GM23338 (cell line): ENCODE measurements at regions not wholly inside any gene's neighbourhood (a gene's known extent, or its start where the extent isn't known, plus 50 kb on each side); places are given as distances from the start of the nearest gene placed in this dataset.
"Not testable (repeated sequence)": the region's sequence is repeated elsewhere in the genome, so short reads cannot be mapped to it uniquely, and the experiment has no call there.

Experiments
- ATAC-seq: fragments of 200-7000 bp; cut with Tn5 transposase; 3 replicates; pipeline ENCODE4 v1.9.1; 2020
- DNase-seq: peaks from one replicate; pipeline ENCODE4 v3.0.0-alpha.2; 2015; ENCODE audit warnings: low spot score
- H2AFZ ChIP-seq: fragments of 200-600 bp; sonication (generic); 2 replicates; pipeline ENCODE4 v1.8.0; 2016; ENCODE audit warnings: antibody characterized with exemption, mild to moderate bottlenecking, moderate library complexity
- H3F3A ChIP-seq: fragments of 200-600 bp; sonication (generic); replicated peaks from 2 replicates; pipeline ENCODE4 v1.8.0; 2017; ENCODE audit warnings: antibody characterized with exemption, mixed run types, low read depth
- H3K27ac ChIP-seq: fragments of 200-600 bp; sonication (generic); 2 replicates; pipeline ENCODE4 v1.6.1; 2016; ENCODE audit warnings: low read depth
- H3K27me3 ChIP-seq: fragments of 200-600 bp; sonication (generic); 2 replicates; pipeline ENCODE4 v1.8.0; 2016; ENCODE audit warnings: mild to moderate bottlenecking, mixed run types, moderate library complexity; ENCODE audit not compliant: insufficient read depth
- H3K36me3 ChIP-seq: fragments of 200-600 bp; sonication (generic); 2 replicates; pipeline ENCODE4 v1.8.0; 2016; ENCODE audit warnings: mild to moderate bottlenecking; ENCODE audit not compliant: insufficient read depth
- H3K4me1 ChIP-seq: fragments of 200-600 bp; sonication (generic); 2 replicates; pipeline ENCODE4 v1.8.0; 2016; ENCODE audit warnings: mild to moderate bottlenecking, moderate library complexity; ENCODE audit not compliant: insufficient read depth
- H3K4me2 ChIP-seq: fragments of 200-600 bp; sonication (generic); 2 replicates; pipeline ENCODE4 v1.7.1; 2017; ENCODE audit warnings: mixed run types
- H3K4me3 ChIP-seq: fragments of 200-600 bp; sonication (generic); 2 replicates; pipeline ENCODE4 v1.6.1; 2016; ENCODE audit warnings: mixed run types
- H3K79me2 ChIP-seq: fragments of 200-600 bp; sonication (generic); replicated peaks from 2 replicates; pipeline ENCODE4 v1.8.0; 2017; ENCODE audit warnings: mild to moderate bottlenecking; ENCODE audit not compliant: insufficient read depth
- H3K9me2 ChIP-seq: fragments of 200-600 bp; sonication (generic); 2 replicates; pipeline ENCODE4 v1.8.0; 2017; ENCODE audit not compliant: insufficient read depth
- H4K20me1 ChIP-seq: fragments of 200-600 bp; sonication (generic); replicated peaks from 2 replicates; pipeline ENCODE4 v1.8.0; 2017; ENCODE audit warnings: mild to moderate bottlenecking; ENCODE audit not compliant: insufficient read depth
- H3K27ac Mint-ChIP-seq: 2 replicates; pipeline ENCODE4 v1.8.0; 2020; ENCODE audit warnings: inconsistent platforms, mild to moderate bottlenecking, moderate library complexity, mixed read lengths
- H3K27me3 Mint-ChIP-seq: 3 replicates; pipeline ENCODE4 v1.8.0; 2022; ENCODE audit warnings: low read depth, mild to moderate bottlenecking, moderate library complexity, mixed read lengths, inconsistent platforms; ENCODE audit not compliant: insufficient read depth, poor library complexity
- H3K36me3 Mint-ChIP-seq: 3 replicates; pipeline ENCODE4 v1.8.0; 2021; ENCODE audit warnings: low read depth, mild to moderate bottlenecking, inconsistent platforms, moderate library complexity, mixed read lengths
- H3K4me1 Mint-ChIP-seq: 3 replicates; pipeline ENCODE4 v1.8.0; 2020; ENCODE audit warnings: mild to moderate bottlenecking, inconsistent platforms, mixed read lengths
- H3K4me3 Mint-ChIP-seq: 3 replicates; pipeline ENCODE4 v1.8.0; 2021; ENCODE audit warnings: moderate library complexity, mild to moderate bottlenecking, inconsistent platforms, mixed read lengths
- H3K9me3 Mint-ChIP-seq: 3 replicates; pipeline ENCODE4 v1.8.0; 2020; ENCODE audit warnings: moderate library complexity, mild to moderate bottlenecking, inconsistent platforms, mixed read lengths
- CREB1 ChIP-seq: fragments of 250-450 bp; sonication (Bioruptor Pico); IDR thresholded peaks from 2 replicates; pipeline ENCODE4 v1.5.0; 2020; ENCODE audit warnings: low read depth, mild to moderate bottlenecking, moderate library complexity
- EZH2phosphoT487 ChIP-seq: fragments of 200-600 bp; sonication (generic); IDR thresholded peaks from one replicate; pipeline ENCODE4 v1.8.1; 2018; ENCODE audit warnings: antibody characterized with exemption; ENCODE audit not compliant: unreplicated experiment
- STAT1 ChIP-seq: IDR thresholded peaks from one replicate; pipeline ENCODE4 v1.6.1; 2016; ENCODE audit warnings: antibody characterized with exemption; ENCODE audit not compliant: unreplicated experiment
- ZNF114 ChIP-seq: fragments of 250-450 bp; sonication (Bioruptor Pico); IDR thresholded peaks from 2 replicates; pipeline ENCODE4 v1.5.0; 2020; ENCODE audit warnings: mild to moderate bottlenecking, moderate library complexity
- ZNF331 ChIP-seq: fragments of 250-450 bp; sonication (Bioruptor Pico); IDR thresholded peaks from 2 replicates; pipeline ENCODE4 v1.5.0; 2020; ENCODE audit warnings: low read depth, mild to moderate bottlenecking, moderate library complexity
- TF ChIP-seq, protein P1 (sequence below): fragments of 250-450 bp; sonication (Bioruptor Pico); IDR thresholded peaks from 2 replicates; pipeline ENCODE4 v1.5.0; 2020; ENCODE audit warnings: mild to moderate bottlenecking, moderate library complexity
- TF ChIP-seq, protein P2 (sequence below): IDR thresholded peaks from one replicate; pipeline ENCODE4 v1.6.1; 2018; ENCODE audit warnings: antibody characterized with exemption; ENCODE audit not compliant: unreplicated experiment

DNA sequence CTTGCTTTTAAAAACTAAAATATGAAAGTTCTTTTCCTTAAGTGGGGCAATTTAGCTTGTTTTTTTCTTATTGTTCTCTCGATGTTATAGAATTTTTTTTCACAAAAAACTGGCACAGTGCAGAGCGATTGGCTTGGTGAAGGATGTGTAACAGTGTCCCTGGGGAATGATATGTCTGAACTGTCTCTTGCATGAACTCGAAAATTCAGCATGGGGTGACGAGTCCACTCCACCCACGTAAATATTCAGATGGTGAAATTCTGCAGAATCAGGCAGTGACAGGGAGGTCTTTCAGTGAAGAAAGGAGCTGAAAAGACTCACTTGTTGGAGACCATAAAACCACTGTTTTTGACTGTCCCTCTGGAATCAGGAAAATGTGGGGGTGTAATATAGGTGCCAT is 505.3 kb downstream of the MMUT start:
- no peak overlapping the region for H3K4me3 Mint-ChIP-seq
- Histone ChIP-seq H3F3A (no peaks in the 10 kb centered on the region), H3K9me2 (no peaks in the 10 kb centered on the region), H3K27me3 (no peaks in the 10 kb centered on the region), H3K4me3 (no peak overlapping the region), H4K20me1 (no peaks in the 10 kb centered on the region), H2AFZ (no peak overlapping the region), H3K4me2 (no peak overlapping the region), H3K4me1 (peaks cover 18% of the 10 kb centered on the region), H3K79me2 (no peaks in the 10 kb centered on the region), H3K27ac (no peak overlapping the region), H3K36me3 (no peaks in the 10 kb centered on the region)
- no peaks in the 10 kb centered on the region for H3K9me3 Mint-ChIP-seq
- ATAC-seq, result no peak
- H3K27ac Mint-ChIP-seq, result no peak overlapping the region
- no peaks in the 10 kb centered on the region for H3K36me3 Mint-ChIP-seq
- no peaks in the 10 kb centered on the region for H3K27me3 Mint-ChIP-seq
- peaks cover 9% of the 10 kb centered on the region; the same call in 2 of the 3 replicates for H3K4me1 Mint-ChIP-seq
- DNase-seq, result no peak
- TF ChIP-seq CREB1 (CRISPR knock-in tag), result no peak
- TF ChIP-seq ZNF114 (CRISPR knock-in tag), result no peak

DNA sequence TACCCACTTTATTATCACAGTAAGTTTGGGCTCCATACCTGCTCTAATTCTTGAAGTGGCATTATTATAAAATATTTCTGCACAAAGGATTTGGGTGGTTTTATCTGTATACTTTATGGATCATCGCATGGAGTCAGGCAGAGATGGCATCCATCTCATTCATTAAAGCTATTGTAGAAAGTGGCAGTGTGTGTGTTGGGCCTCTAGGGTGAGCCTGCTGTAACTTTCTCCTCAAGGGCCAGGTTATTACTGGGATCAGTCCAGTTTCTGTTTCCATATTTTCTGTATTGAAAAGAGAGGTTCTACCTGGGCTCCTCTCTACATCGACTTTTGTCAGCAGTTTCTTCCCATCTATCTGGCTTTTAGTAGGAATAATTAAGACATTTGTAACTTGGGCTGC is 511.1 kb downstream of the MMUT start:
- H2AFZ ChIP-seq, result no peak overlapping the region
- ATAC-seq (no peak; the same call in 2 of the 3 replicates), DNase-seq (no peak)
- TF ChIP-seq ZNF114 (CRISPR knock-in tag), result no peak
- TF ChIP-seq EZH2phosphoT487, result no peak
- no peak for TF ChIP-seq ZNF331 (CRISPR knock-in tag)
- TF ChIP-seq, protein P1, sequence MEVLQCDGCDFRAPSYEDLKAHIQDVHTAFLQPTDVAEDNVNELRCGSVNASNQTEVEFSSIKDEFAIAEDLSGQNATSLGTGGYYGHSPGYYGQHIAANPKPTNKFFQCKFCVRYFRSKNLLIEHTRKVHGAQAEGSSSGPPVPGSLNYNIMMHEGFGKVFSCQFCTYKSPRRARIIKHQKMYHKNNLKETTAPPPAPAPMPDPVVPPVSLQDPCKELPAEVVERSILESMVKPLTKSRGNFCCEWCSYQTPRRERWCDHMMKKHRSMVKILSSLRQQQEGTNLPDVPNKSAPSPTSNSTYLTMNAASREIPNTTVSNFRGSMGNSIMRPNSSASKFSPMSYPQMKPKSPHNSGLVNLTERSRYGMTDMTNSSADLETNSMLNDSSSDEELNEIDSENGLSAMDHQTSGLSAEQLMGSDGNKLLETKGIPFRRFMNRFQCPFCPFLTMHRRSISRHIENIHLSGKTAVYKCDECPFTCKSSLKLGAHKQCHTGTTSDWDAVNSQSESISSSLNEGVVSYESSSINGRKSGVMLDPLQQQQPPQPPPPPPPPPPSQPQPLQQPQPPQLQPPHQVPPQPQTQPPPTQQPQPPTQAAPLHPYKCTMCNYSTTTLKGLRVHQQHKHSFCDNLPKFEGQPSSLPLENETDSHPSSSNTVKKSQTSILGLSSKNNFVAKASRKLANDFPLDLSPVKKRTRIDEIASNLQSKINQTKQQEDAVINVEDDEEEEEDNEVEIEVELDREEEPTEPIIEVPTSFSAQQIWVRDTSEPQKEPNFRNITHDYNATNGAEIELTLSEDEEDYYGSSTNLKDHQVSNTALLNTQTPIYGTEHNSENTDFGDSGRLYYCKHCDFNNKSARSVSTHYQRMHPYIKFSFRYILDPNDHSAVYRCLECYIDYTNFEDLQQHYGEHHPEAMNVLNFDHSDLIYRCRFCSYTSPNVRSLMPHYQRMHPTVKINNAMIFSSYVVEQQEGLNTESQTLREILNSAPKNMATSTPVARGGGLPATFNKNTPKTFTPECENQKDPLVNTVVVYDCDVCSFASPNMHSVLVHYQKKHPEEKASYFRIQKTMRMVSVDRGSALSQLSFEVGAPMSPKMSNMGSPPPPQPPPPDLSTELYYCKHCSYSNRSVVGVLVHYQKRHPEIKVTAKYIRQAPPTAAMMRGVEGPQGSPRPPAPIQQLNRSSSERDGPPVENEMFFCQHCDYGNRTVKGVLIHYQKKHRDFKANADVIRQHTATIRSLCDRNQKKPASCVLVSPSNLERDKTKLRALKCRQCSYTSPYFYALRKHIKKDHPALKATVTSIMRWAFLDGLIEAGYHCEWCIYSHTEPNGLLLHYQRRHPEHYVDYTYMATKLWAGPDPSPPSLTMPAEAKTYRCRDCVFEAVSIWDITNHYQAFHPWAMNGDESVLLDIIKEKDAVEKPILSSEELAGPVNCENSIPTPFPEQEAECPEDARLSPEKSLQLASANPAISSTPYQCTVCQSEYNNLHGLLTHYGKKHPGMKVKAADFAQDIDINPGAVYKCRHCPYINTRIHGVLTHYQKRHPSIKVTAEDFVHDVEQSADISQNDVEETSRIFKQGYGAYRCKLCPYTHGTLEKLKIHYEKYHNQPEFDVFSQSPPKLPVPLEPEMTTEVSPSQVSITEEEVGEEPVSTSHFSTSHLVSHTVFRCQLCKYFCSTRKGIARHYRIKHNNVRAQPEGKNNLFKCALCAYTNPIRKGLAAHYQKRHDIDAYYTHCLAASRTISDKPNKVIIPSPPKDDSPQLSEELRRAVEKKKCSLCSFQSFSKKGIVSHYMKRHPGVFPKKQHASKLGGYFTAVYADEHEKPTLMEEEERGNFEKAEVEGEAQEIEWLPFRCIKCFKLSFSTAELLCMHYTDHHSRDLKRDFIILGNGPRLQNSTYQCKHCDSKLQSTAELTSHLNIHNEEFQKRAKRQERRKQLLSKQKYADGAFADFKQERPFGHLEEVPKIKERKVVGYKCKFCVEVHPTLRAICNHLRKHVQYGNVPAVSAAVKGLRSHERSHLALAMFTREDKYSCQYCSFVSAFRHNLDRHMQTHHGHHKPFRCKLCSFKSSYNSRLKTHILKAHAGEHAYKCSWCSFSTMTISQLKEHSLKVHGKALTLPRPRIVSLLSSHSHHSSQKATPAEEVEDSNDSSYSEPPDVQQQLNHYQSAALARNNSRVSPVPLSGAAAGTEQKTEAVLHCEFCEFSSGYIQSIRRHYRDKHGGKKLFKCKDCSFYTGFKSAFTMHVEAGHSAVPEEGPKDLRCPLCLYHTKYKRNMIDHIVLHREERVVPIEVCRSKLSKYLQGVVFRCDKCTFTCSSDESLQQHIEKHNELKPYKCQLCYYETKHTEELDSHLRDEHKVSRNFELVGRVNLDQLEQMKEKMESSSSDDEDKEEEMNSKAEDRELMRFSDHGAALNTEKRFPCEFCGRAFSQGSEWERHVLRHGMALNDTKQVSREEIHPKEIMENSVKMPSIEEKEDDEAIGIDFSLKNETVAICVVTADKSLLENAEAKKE, result no peak
- no peak for TF ChIP-seq STAT1
- TF ChIP-seq, protein P2, sequence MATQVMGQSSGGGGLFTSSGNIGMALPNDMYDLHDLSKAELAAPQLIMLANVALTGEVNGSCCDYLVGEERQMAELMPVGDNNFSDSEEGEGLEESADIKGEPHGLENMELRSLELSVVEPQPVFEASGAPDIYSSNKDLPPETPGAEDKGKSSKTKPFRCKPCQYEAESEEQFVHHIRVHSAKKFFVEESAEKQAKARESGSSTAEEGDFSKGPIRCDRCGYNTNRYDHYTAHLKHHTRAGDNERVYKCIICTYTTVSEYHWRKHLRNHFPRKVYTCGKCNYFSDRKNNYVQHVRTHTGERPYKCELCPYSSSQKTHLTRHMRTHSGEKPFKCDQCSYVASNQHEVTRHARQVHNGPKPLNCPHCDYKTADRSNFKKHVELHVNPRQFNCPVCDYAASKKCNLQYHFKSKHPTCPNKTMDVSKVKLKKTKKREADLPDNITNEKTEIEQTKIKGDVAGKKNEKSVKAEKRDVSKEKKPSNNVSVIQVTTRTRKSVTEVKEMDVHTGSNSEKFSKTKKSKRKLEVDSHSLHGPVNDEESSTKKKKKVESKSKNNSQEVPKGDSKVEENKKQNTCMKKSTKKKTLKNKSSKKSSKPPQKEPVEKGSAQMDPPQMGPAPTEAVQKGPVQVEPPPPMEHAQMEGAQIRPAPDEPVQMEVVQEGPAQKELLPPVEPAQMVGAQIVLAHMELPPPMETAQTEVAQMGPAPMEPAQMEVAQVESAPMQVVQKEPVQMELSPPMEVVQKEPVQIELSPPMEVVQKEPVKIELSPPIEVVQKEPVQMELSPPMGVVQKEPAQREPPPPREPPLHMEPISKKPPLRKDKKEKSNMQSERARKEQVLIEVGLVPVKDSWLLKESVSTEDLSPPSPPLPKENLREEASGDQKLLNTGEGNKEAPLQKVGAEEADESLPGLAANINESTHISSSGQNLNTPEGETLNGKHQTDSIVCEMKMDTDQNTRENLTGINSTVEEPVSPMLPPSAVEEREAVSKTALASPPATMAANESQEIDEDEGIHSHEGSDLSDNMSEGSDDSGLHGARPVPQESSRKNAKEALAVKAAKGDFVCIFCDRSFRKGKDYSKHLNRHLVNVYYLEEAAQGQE, result no peak
- no peak overlapping the region for H3K27ac ChIP-seq
- no peaks in the 10 kb centered on the region for H3K27me3 ChIP-seq
- no peaks in the 10 kb centered on the region for H3K79me2 ChIP-seq
- Mint-ChIP-seq H3K27me3 (peaks cover 1% of the 10 kb centered on the region), H3K27ac (no peak overlapping the region), H3K36me3 (no peaks in the 10 kb centered on the region), H3K9me3 (no peaks in the 10 kb centered on the region), H3K4me3 (no peak overlapping the region), H3K4me1 (no peaks in the 10 kb centered on the region)
- no peaks in the 10 kb centered on the region for H4K20me1 ChIP-seq
- no peak overlapping the region for H3K4me3 ChIP-seq
- H3K4me1 ChIP-seq, result no peaks in the 10 kb centered on the region
- H3K36me3 ChIP-seq, result no peaks in the 10 kb centered on the region
- no peaks in the 10 kb centered on the region for H3K9me2 ChIP-seq
- H3F3A ChIP-seq, result no peaks in the 10 kb centered on the region
- no peak overlapping the region for H3K4me2 ChIP-seq

DNA sequence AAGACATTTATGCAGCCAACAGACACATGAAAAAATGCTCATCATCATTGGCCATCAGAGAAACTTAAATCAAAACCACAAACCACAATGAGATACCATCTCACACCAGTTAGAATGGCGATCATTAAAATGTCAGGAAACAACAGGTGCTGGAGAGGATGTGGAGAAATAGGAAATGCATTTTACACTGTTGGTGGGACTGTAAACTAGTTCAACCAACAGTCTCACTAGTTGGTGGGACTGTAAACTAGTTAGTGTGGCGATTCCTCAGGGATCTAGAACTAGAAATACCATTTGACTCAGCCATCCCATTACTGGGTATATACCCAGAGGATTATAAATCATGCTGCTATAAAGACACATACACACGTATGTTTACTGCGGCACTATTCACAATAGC is 518.8 kb downstream of the MMUT start:
- H3K4me2 ChIP-seq, H3K27me3 ChIP-seq, ATAC-seq, H3K9me2 ChIP-seq, H3K79me2 ChIP-seq, H3K27ac Mint-ChIP-seq, H3K27me3 Mint-ChIP-seq, H3K9me3 Mint-ChIP-seq, H3K36me3 ChIP-seq, H3K4me1 ChIP-seq, H2AFZ ChIP-seq, H3K36me3 Mint-ChIP-seq, H3F3A ChIP-seq, H3K4me3 ChIP-seq, H4K20me1 ChIP-seq, H3K4me1 Mint-ChIP-seq, H3K4me3 Mint-ChIP-seq, H3K27ac ChIP-seq: not testable (repeated sequence)
- DNase-seq, result peak; percentile 75
